ENCODE measurements at regions not wholly inside any gene's neighbourhood (a gene's known extent, or its start where the extent isn't known, plus 50 kb on each side); places are given as distances from the start of the nearest gene placed in this dataset.

GRCh38 chr5:173831196-173831914, 56.8 kb upstream of the CPEB4 start:
- TF ChIP-seq POLR2AphosphoS5 (IDR thresholded peaks at IDR 0.05; ENCODE audit: borderline replicate concordance, low read depth, low read length) (no peak), EZH2 (IDR thresholded peaks at IDR 0.05) (no peak), FOXP2 (optimal IDR thresholded peaks at IDR 0.05; ENCODE audit: control extremely low read depth, extremely low read length, insufficient read depth) (no peak)

Data from SK-N-MC (cell line).